H9 (cell line): ENCODE measurements at regions not wholly inside any gene's neighbourhood (a gene's known extent, or its start where the extent isn't known, plus 50 kb on each side); places are given as distances from the start of the nearest gene placed in this dataset.

Experiments
- DNase-seq: peaks from one replicate; pipeline ENCODE4 v3.0.0-alpha.2; 2017
- H2AFZ ChIP-seq: one replicate; pipeline ENCODE4 v1.6.1; 2013; ENCODE audit warnings: mild to moderate bottlenecking, low read length, control low read depth, moderate library complexity
- H2AK5ac ChIP-seq: 2 replicates; pipeline ENCODE4 v1.6.1; 2013; ENCODE audit warnings: low read length, control low read depth, mixed read lengths; ENCODE audit not compliant: insufficient read length
- H2BK120ac ChIP-seq: one replicate; pipeline ENCODE4 v1.6.1; 2013; ENCODE audit warnings: low read depth, mild to moderate bottlenecking, low read length, control low read depth, inconsistent platforms; ENCODE audit not compliant: poor library complexity, severe bottlenecking
- H2BK12ac ChIP-seq: 2 replicates; pipeline ENCODE4 v1.6.1; 2013; ENCODE audit warnings: low read length, control low read depth, mixed read lengths, low read depth; ENCODE audit not compliant: insufficient read length
- H2BK15ac ChIP-seq: 2 replicates; pipeline ENCODE4 v1.6.1; 2013; ENCODE audit warnings: low read depth, low read length, control low read depth
- H2BK20ac ChIP-seq: one replicate; pipeline ENCODE4 v1.6.1; 2013; ENCODE audit warnings: low read depth, mild to moderate bottlenecking, low read length, control low read depth, inconsistent platforms; ENCODE audit not compliant: poor library complexity, severe bottlenecking
- H2BK5ac ChIP-seq: 2 replicates; pipeline ENCODE4 v1.6.1; 2013; ENCODE audit warnings: low read length, control low read depth, mixed read lengths; ENCODE audit not compliant: insufficient read length
- H3K14ac ChIP-seq: 2 replicates; pipeline ENCODE4 v1.6.1; 2013; ENCODE audit warnings: low read length, control low read depth; ENCODE audit not compliant: insufficient read depth
- H3K18ac ChIP-seq: 2 replicates; pipeline ENCODE4 v1.6.1; 2013; ENCODE audit warnings: low read depth, mild to moderate bottlenecking, mixed read lengths, low read length, control low read depth; ENCODE audit not compliant: insufficient read length
- H3K23ac ChIP-seq: 2 replicates; pipeline ENCODE4 v1.6.1; 2013; ENCODE audit warnings: low read length, control low read depth, mixed read lengths, low read depth; ENCODE audit not compliant: insufficient read length
- H3K23me2 ChIP-seq: 2 replicates; pipeline ENCODE4 v1.6.1; 2013; ENCODE audit warnings: low read depth, mild to moderate bottlenecking, mixed read lengths, low read length, control low read depth; ENCODE audit not compliant: insufficient read length, poor library complexity, severe bottlenecking
- H3K27ac ChIP-seq: 2 replicates; pipeline ENCODE4 v1.5.1; 2013; ENCODE audit warnings: low read length, control low read depth, mixed read lengths, low read depth; ENCODE audit not compliant: insufficient read length
- H3K27me3 ChIP-seq: 2 replicates; pipeline ENCODE4 v1.6.1; 2013; ENCODE audit warnings: low read length, control low read depth, inconsistent platforms; ENCODE audit not compliant: insufficient read depth
- H3K4ac ChIP-seq: 2 replicates; pipeline ENCODE4 v1.6.1; 2013; ENCODE audit warnings: low read depth, mild to moderate bottlenecking, control low read depth, inconsistent platforms, low read length, moderate library complexity
- H3K4me1 ChIP-seq: 2 replicates; pipeline ENCODE4 v1.6.1; 2013; ENCODE audit warnings: low read length, control low read depth, inconsistent platforms; ENCODE audit not compliant: insufficient read depth
- H3K4me2 ChIP-seq: 2 replicates; pipeline ENCODE4 v1.6.1; 2013; ENCODE audit warnings: low read length, control low read depth, mixed read lengths; ENCODE audit not compliant: insufficient read length, insufficient read depth
- H3K56ac ChIP-seq: 2 replicates; pipeline ENCODE4 v1.6.1; 2013; ENCODE audit warnings: low read depth, mild to moderate bottlenecking, mixed read lengths, low read length, control low read depth; ENCODE audit not compliant: insufficient read length
- H3K79me1 ChIP-seq: 2 replicates; pipeline ENCODE4 v1.6.1; 2013; ENCODE audit warnings: low read depth, mild to moderate bottlenecking, moderate library complexity, low read length, control low read depth, inconsistent platforms; ENCODE audit not compliant: insufficient read depth, poor library complexity, severe bottlenecking
- H3K79me2 ChIP-seq: 2 replicates; pipeline ENCODE4 v1.6.1; 2013; ENCODE audit warnings: low read length, control low read depth, inconsistent platforms; ENCODE audit not compliant: insufficient read depth
- H3K9ac ChIP-seq: 2 replicates; pipeline ENCODE4 v1.6.1; 2013; ENCODE audit warnings: low read length, control low read depth, mixed read lengths; ENCODE audit not compliant: insufficient read length; ENCODE audit errors: extremely low read depth
- H3K9me3 ChIP-seq: one replicate; pipeline ENCODE4 v1.6.1; 2013; ENCODE audit warnings: low read depth, low read length, inconsistent platforms; ENCODE audit not compliant: control insufficient read depth
- H3T11ph ChIP-seq: one replicate; pipeline ENCODE4 v1.6.1; 2013; ENCODE audit warnings: mild to moderate bottlenecking, low read length, control low read depth, inconsistent platforms
- H4K20me1 ChIP-seq: one replicate; pipeline ENCODE4 v1.6.1; 2013; ENCODE audit not compliant: control insufficient read depth, insufficient read length, insufficient read depth
- H4K5ac ChIP-seq: 2 replicates; pipeline ENCODE4 v1.6.1; 2013; ENCODE audit warnings: low read depth, mild to moderate bottlenecking, mixed read lengths, low read length, control low read depth; ENCODE audit not compliant: insufficient read length
- H4K8ac ChIP-seq: replicated peaks from 2 replicates; pipeline ENCODE4 v1.6.1; 2013; ENCODE audit warnings: low read length, control low read depth, mixed read lengths, low read depth; ENCODE audit not compliant: insufficient read length
- H4K91ac ChIP-seq: 2 replicates; pipeline ENCODE4 v1.6.1; 2013; ENCODE audit warnings: low read depth, mild to moderate bottlenecking, moderate library complexity, mixed read lengths, low read length, control low read depth; ENCODE audit not compliant: insufficient read length
- H3K27ac Mint-ChIP-seq, 3 experiments: 2 replicates in 2 of 3; 3 replicates in 1 of 3; pipeline ENCODE4 v1.8.0; 2020 to 2021; ENCODE audit warnings: mixed read lengths in 3 of 3, mild to moderate bottlenecking in 1 of 3, moderate library complexity in 1 of 3
- H3K27me3 Mint-ChIP-seq: 2 replicates; pipeline ENCODE4 v1.8.0; 2021; ENCODE audit warnings: low read depth, mild to moderate bottlenecking, moderate library complexity, mixed read lengths
- H3K36me3 Mint-ChIP-seq, 3 experiments: 2 replicates in 2 of 3; 3 replicates in 1 of 3; pipeline ENCODE4 v1.8.0; 2020 to 2021; ENCODE audit warnings: low read depth in 3 of 3, mixed read lengths in 3 of 3; ENCODE audit not compliant: insufficient read depth in 1 of 3
- H3K4me1 Mint-ChIP-seq, 2 experiments: 2 replicates each; pipeline ENCODE4 v1.8.0; 2020; ENCODE audit warnings: mixed read lengths in 2 of 2
- H3K4me3 Mint-ChIP-seq, 2 experiments: 2 replicates in 1 of 2; 3 replicates in 1 of 2; pipeline ENCODE4 v1.8.0; 2020 to 2021; ENCODE audit warnings: mild to moderate bottlenecking in 2 of 2, mixed read lengths in 2 of 2, moderate library complexity in 1 of 2
- H3K9me3 Mint-ChIP-seq, 2 experiments: 2 replicates in 1 of 2; 3 replicates in 1 of 2; pipeline ENCODE4 v1.8.0; 2020; ENCODE audit warnings: mild to moderate bottlenecking in 2 of 2, mixed read lengths in 2 of 2, moderate library complexity in 1 of 2
- WGBS: extraction: QIAGEN DNeasy Blood & Tissue Kit; methylation state at CpG from one replicate; pipeline ENCODE4 v1.1.7; 2013; ENCODE audit warnings: missing lambda C conversion rate, low lambda C conversion rate, mixed read lengths; ENCODE audit not compliant: insufficient read length; ENCODE audit errors: extremely low coverage; 5-methylcytosine and 5-hydroxymethylcytosine counted together
- TF ChIP-seq, protein P1 (sequence below): fragments of 200-600 bp; sonication (generic); conservative IDR thresholded peaks from 3 replicates; pipeline ENCODE4 v1.8.0; 2021; ENCODE audit warnings: antibody characterized with exemption, mild to moderate bottlenecking

DNA sequence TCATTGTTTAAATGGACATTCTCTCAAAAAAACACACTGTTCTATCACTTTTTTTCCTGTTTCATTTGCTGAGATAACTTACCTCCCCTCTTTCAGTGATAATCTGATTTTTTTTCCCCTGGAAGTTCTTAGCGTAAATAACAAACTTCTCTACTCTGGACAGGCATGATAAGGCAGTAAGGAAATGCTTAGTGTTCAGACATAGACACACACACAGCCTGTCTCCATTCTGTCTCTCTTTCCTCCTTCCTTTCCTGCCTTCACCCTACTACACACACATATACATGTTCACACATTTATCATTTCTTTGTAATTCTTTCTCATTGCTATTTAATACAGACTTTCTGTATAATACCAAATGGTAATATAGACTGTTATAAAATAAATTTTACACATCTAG is 470.8 kb upstream of the ROBO1 start:
- no peak for DNase-seq
- no peaks in the 10 kb centered on the region; the same call in 1 of the 2 replicates for H3K4me1 ChIP-seq
- peaks cover 18% of the 10 kb centered on the region in 2 experiments for H3K4me1 Mint-ChIP-seq
- no CpG with 5 or more reads among the region's 1 CpG for WGBS
- H3K4me3 Mint-ChIP-seq: no peak overlapping the region
- no peaks in the 10 kb centered on the region for H3K23me2 ChIP-seq
- no peaks in the 10 kb centered on the region for H3K79me1 ChIP-seq
- H3K4me2 ChIP-seq: no peak overlapping the region
- H4K8ac ChIP-seq: no peak overlapping the region
- no peak overlapping the region for H4K5ac ChIP-seq
- H3K27ac ChIP-seq: no peak overlapping the region
- H2BK120ac ChIP-seq: no peak overlapping the region
- no peaks in the 10 kb centered on the region for H3K36me3 Mint-ChIP-seq
- H3K27ac Mint-ChIP-seq: peak overlapping the region in 1 of 3 experiments; percentile 59; a peak in 1 of 7 replicates
- H2BK15ac ChIP-seq: no peak overlapping the region
- H4K20me1 ChIP-seq: no peaks in the 10 kb centered on the region
- TF ChIP-seq, protein P1, sequence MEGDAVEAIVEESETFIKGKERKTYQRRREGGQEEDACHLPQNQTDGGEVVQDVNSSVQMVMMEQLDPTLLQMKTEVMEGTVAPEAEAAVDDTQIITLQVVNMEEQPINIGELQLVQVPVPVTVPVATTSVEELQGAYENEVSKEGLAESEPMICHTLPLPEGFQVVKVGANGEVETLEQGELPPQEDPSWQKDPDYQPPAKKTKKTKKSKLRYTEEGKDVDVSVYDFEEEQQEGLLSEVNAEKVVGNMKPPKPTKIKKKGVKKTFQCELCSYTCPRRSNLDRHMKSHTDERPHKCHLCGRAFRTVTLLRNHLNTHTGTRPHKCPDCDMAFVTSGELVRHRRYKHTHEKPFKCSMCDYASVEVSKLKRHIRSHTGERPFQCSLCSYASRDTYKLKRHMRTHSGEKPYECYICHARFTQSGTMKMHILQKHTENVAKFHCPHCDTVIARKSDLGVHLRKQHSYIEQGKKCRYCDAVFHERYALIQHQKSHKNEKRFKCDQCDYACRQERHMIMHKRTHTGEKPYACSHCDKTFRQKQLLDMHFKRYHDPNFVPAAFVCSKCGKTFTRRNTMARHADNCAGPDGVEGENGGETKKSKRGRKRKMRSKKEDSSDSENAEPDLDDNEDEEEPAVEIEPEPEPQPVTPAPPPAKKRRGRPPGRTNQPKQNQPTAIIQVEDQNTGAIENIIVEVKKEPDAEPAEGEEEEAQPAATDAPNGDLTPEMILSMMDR: no peak
- no peak overlapping the region for H3K9ac ChIP-seq
- H2AFZ ChIP-seq: no peak overlapping the region
- H3K9me3 Mint-ChIP-seq: no peaks in the 10 kb centered on the region
- H3K27me3 Mint-ChIP-seq: no peaks in the 10 kb centered on the region
- no peak overlapping the region for H3T11ph ChIP-seq
- no peak overlapping the region for H2BK20ac ChIP-seq
- H3K18ac ChIP-seq: no peak overlapping the region
- no peak overlapping the region for H3K23ac ChIP-seq
- no peak overlapping the region for H2AK5ac ChIP-seq
- no peak overlapping the region for H2BK12ac ChIP-seq
- H3K9me3 ChIP-seq: no peaks in the 10 kb centered on the region
- no peak overlapping the region for H4K91ac ChIP-seq
- no peak overlapping the region for H3K4ac ChIP-seq
- H3K79me2 ChIP-seq: no peaks in the 10 kb centered on the region
- no peak overlapping the region for H2BK5ac ChIP-seq
- no peaks in the 10 kb centered on the region for H3K27me3 ChIP-seq
- no peak overlapping the region for H3K56ac ChIP-seq
- H3K14ac ChIP-seq: no peak overlapping the region
